IMR-90 (cell line): ENCODE measurements at regions not wholly inside any gene's neighbourhood (a gene's known extent, or its start where the extent isn't known, plus 50 kb on each side); places are given as distances from the start of the nearest gene placed in this dataset.

ENCODE experiments used
- ATAC-seq: fragments of 200-7000 bp; cut with Tn5 transposase; 2 replicates; pipeline ENCODE4 v1.9.1; 2020; ENCODE audit warnings: low read depth, mild to moderate bottlenecking, moderate library complexity
- BruUV-seq: library from RNA; stranded (reverse); fragments of 400-500 nt; replicated peaks from 2 replicates; lab custom pipeline; 2021; lab: Mats Ljungman, UMichigan
- CTCF ChIA-PET: fragments of 300-600 bp; formaldehyde crosslinking; extraction: SDS; loops from one replicate; lab custom pipeline; 2021; ENCODE audit warnings: antibody characterized with exemption; lab: Yijun Ruan, JAX
- POLR2A ChIA-PET: fragments of 300-600 bp; sonication (Branson Sonifier 250); formaldehyde crosslinking; loops from one replicate; lab custom pipeline; 2022; ENCODE audit warnings: antibody characterized with exemption; ENCODE audit not compliant: unreplicated experiment; lab: Charles Lee
- DNase-seq: peaks from one replicate; pipeline ENCODE4 v3.0.0; 2013
- H2AFZ ChIP-seq: replicated peaks from 2 replicates; pipeline ENCODE3; 2013; ENCODE audit warnings: low read length, mild to moderate bottlenecking; ENCODE audit not compliant: poor library complexity
- H2AK5ac ChIP-seq: 2 replicates; pipeline ENCODE4 v1.6.1; 2013; ENCODE audit warnings: low read depth, low read length, inconsistent platforms
- H2AK9ac ChIP-seq: replicated peaks from 2 replicates; pipeline ENCODE3; 2013; ENCODE audit warnings: mild to moderate bottlenecking, low read depth, low read length, moderate library complexity; ENCODE audit not compliant: poor library complexity
- H2BK120ac ChIP-seq: 2 replicates; pipeline ENCODE4 v1.6.1; 2013; ENCODE audit warnings: low read depth, low read length, inconsistent platforms
- H2BK15ac ChIP-seq: 3 replicates; pipeline ENCODE4 v1.6.1; 2013; ENCODE audit warnings: low read depth, low read length, inconsistent platforms
- H2BK20ac ChIP-seq: 2 replicates; pipeline ENCODE4 v1.6.1; 2013; ENCODE audit warnings: low read depth, mild to moderate bottlenecking, inconsistent platforms, low read length, moderate library complexity
- H2BK5ac ChIP-seq: 2 replicates; pipeline ENCODE4 v1.6.1; 2013; ENCODE audit warnings: mild to moderate bottlenecking, low read depth, low read length, inconsistent platforms; ENCODE audit not compliant: poor library complexity, severe bottlenecking
- H3K14ac ChIP-seq: replicated peaks from 2 replicates; pipeline ENCODE4 v1.6.1; 2013; ENCODE audit warnings: low read depth, low read length, inconsistent platforms
- H3K18ac ChIP-seq: 2 replicates; pipeline ENCODE4 v1.6.1; 2013; ENCODE audit warnings: low read depth, low read length, control low read depth
- H3K23ac ChIP-seq: 2 replicates; pipeline ENCODE4 v1.6.1; 2013; ENCODE audit warnings: low read depth, low read length, inconsistent platforms
- H3K27ac ChIP-seq: 2 replicates; pipeline ENCODE4 v1.5.1; 2013; ENCODE audit warnings: mild to moderate bottlenecking, control low read depth, low read length; ENCODE audit not compliant: insufficient read depth
- H3K27me3 ChIP-seq: 2 replicates; pipeline ENCODE4 v1.6.1; 2013; ENCODE audit warnings: low read length; ENCODE audit not compliant: control insufficient read depth, insufficient read depth
- H3K36me3 ChIP-seq: 2 replicates; pipeline ENCODE4 v1.6.1; 2013; ENCODE audit warnings: low read length, mixed read lengths; ENCODE audit not compliant: control insufficient read depth, insufficient read depth
- H3K4ac ChIP-seq: 2 replicates; pipeline ENCODE4 v1.6.1; 2013; ENCODE audit warnings: low read depth, low read length, inconsistent platforms
- H3K4me1 ChIP-seq: 2 replicates; pipeline ENCODE4 v1.6.1; 2013; ENCODE audit warnings: low read length, mixed read lengths; ENCODE audit not compliant: control insufficient read depth, insufficient read depth
- H3K4me2 ChIP-seq: 2 replicates; pipeline ENCODE4 v1.6.1; 2013; ENCODE audit warnings: low read depth, mild to moderate bottlenecking, control low read depth, low read length, moderate library complexity
- H3K4me3 ChIP-seq: 2 replicates; pipeline ENCODE4 v1.5.1; 2013; ENCODE audit warnings: low read depth, mild to moderate bottlenecking, control low read depth, low read length, moderate library complexity; ENCODE audit not compliant: insufficient read depth
- H3K56ac ChIP-seq: 2 replicates; pipeline ENCODE4 v1.6.1; 2013; ENCODE audit warnings: low read length, inconsistent platforms; ENCODE audit not compliant: insufficient read depth; ENCODE audit errors: extremely low read depth
- H3K79me1 ChIP-seq, 2 experiments: 2 replicates each; pipeline ENCODE4 v1.6.1; 2013; ENCODE audit warnings: low read length in 2 of 2, inconsistent platforms in 1 of 2, low read depth in 1 of 2
- H3K9ac ChIP-seq: 2 replicates; pipeline ENCODE4 v1.6.1; 2013; ENCODE audit warnings: low read depth, low read length, control low read depth
- H3K9me1 ChIP-seq: 2 replicates; pipeline ENCODE4 v1.6.1; 2013; ENCODE audit warnings: low read length, inconsistent platforms; ENCODE audit not compliant: insufficient read depth
- H3K9me3 ChIP-seq: 2 replicates; pipeline ENCODE4 v1.6.1; 2013; ENCODE audit warnings: low read length; ENCODE audit not compliant: control insufficient read depth, insufficient read depth
- H4K20me1 ChIP-seq: 2 replicates; pipeline ENCODE4 v1.6.1; 2013; ENCODE audit warnings: low read length, inconsistent platforms; ENCODE audit not compliant: insufficient read depth
- H4K5ac ChIP-seq: 2 replicates; pipeline ENCODE4 v1.6.1; 2013; ENCODE audit warnings: mild to moderate bottlenecking, low read depth, low read length, control low read depth
- H4K8ac ChIP-seq, 2 experiments: 2 replicates each; pipeline ENCODE4 v1.6.1; 2013; ENCODE audit warnings: low read depth in 2 of 2, low read length in 2 of 2, control low read depth in 1 of 2, inconsistent platforms in 1 of 2
- H4K91ac ChIP-seq: 2 replicates; pipeline ENCODE4 v1.6.1; 2013; ENCODE audit warnings: low read depth, low read length, inconsistent platforms; ENCODE audit not compliant: insufficient read depth
- BHLHE40 ChIP-seq: fragments of 150-350 bp; IDR thresholded peaks from 2 replicates; pipeline ENCODE4 v1.6.1; 2016; ENCODE audit warnings: mild to moderate bottlenecking, low read depth, low read length
- CEBPB ChIP-seq: IDR thresholded peaks from 2 replicates; pipeline ENCODE4 v1.6.1; 2012; ENCODE audit warnings: low read depth, low read length, improper control_type of control experiment
- CHD1 ChIP-seq: IDR thresholded peaks from 2 replicates; pipeline ENCODE4 v1.6.1; 2012; ENCODE audit warnings: low read depth, low read length, improper control_type of control experiment
- CTCF ChIP-seq: conservative IDR thresholded peaks from 2 replicates; pipeline ENCODE4 v1.5.1; 2012; ENCODE audit warnings: mild to moderate bottlenecking, low read depth, low read length, improper control_type of control experiment
- ELK1 ChIP-seq: fragments of 150-350 bp; IDR thresholded peaks from 2 replicates; pipeline ENCODE4 v1.6.1; 2016; ENCODE audit warnings: low read depth, mild to moderate bottlenecking, low read length, moderate library complexity, borderline replicate concordance
- FOS ChIP-seq: fragments of 150-350 bp; IDR thresholded peaks from 2 replicates; pipeline ENCODE4 v1.6.1; 2016; ENCODE audit warnings: low read depth, low read length
- MAFK ChIP-seq: IDR thresholded peaks from 2 replicates; pipeline ENCODE4 v1.6.1; 2012; ENCODE audit warnings: low read depth, low read length, improper control_type of control experiment
- MAZ ChIP-seq: IDR thresholded peaks from 2 replicates; pipeline ENCODE4 v1.6.1; 2012; ENCODE audit warnings: low read depth, mild to moderate bottlenecking, low read length, improper control_type of control experiment, moderate library complexity, borderline replicate concordance
- MXI1 ChIP-seq: IDR thresholded peaks from 2 replicates; pipeline ENCODE4 v1.6.1; 2012; ENCODE audit warnings: low read depth, mild to moderate bottlenecking, low read length, moderate library complexity, borderline replicate concordance
- NFE2L2 ChIP-seq: fragments of 150-350 bp; IDR thresholded peaks from 2 replicates; pipeline ENCODE4 v1.6.1; 2016; ENCODE audit warnings: low read depth, mild to moderate bottlenecking, low read length
- POLR2A ChIP-seq: IDR thresholded peaks from 2 replicates; pipeline ENCODE4 v1.6.1; 2012; ENCODE audit warnings: mild to moderate bottlenecking, low read depth, low read length
- RAD21 ChIP-seq: IDR thresholded peaks from 2 replicates; pipeline ENCODE4 v1.6.1; 2012; ENCODE audit warnings: low read length, improper control_type of control experiment
- RCOR1 ChIP-seq: IDR thresholded peaks from 2 replicates; pipeline ENCODE4 v1.6.1; 2012; ENCODE audit warnings: mild to moderate bottlenecking, low read length, improper control_type of control experiment; ENCODE audit not compliant: insufficient replicate concordance
- RFX5 ChIP-seq: IDR thresholded peaks from 2 replicates; pipeline ENCODE4 v1.8.0; 2012; ENCODE audit warnings: low read depth, mild to moderate bottlenecking, low read length, moderate library complexity
- SMC3 ChIP-seq: fragments of 150-350 bp; IDR thresholded peaks from 2 replicates; pipeline ENCODE4 v1.6.1; 2016; ENCODE audit warnings: low read depth, mild to moderate bottlenecking, antibody characterized with exemption, low read length, moderate library complexity
- WGBS, 2 experiments: methylation state at CpG; one replicate each; pipeline versions ENCODE4 v1.1.5 to v1.1.7; 2013; ENCODE audit warnings: missing lambda C conversion rate in 2 of 2; ENCODE audit not compliant: insufficient read length in 1 of 2; ENCODE audit errors: extremely low coverage in 2 of 2; 5-methylcytosine and 5-hydroxymethylcytosine counted together
- dilution Hi-C: fragments of 300-500 bp; cut with HindIII; formaldehyde crosslinking; loops from one replicate; pipeline ENCODE4 v1.14.3; 2018; ENCODE audit warnings: low sequenced_read_pairs; ENCODE audit not compliant: unreplicated experiment
- in situ Hi-C: fragments of 300-500 bp; cut with MboI; formaldehyde crosslinking; loops from 3 replicates; pipeline ENCODE4 v1.14.3; 2019; ENCODE audit warnings: low sequenced_read_pairs, inconsistent platforms, mixed read lengths
- intact Hi-C: fragments of 100-400 bp; cut with micrococcal nuclease; formaldehyde crosslinking; loops from 2 replicates; pipeline ENCODE4 v1.10.0; 2022
- TF ChIP-seq, protein P1 (sequence below): fragments of 150-350 bp; IDR thresholded peaks from 2 replicates; pipeline ENCODE4 v1.6.1; 2017; ENCODE audit warnings: mild to moderate bottlenecking, antibody characterized with exemption, low read length, low read depth

DNA sequence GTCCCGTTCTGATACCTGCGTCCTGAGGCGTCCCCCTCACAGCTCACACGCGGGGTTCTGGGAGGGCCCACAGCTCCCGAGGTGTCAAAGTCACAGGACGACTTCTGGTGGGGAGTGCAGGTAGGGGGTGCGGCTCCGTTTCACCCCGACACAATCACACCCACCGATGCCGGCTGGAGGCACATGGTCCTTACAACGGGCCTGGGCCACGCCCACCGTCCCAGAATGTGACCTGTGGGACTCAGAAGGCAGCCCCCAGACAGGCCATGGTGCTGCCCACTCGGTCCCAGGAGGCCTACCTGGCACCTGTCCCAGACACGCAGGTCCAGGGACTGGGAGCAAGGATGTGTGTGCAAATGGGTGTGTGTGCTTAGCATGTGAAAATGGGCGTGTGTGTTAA is 86.0 kb downstream of the UNCX start:
- H3K9me3 ChIP-seq, result no peaks in the 10 kb centered on the region
- H3K23ac ChIP-seq, result no peak overlapping the region
- no peak overlapping the region for H2BK120ac ChIP-seq
- no peaks in the 10 kb centered on the region for H4K20me1 ChIP-seq
- no TSS peak for BruUV-seq
- ATAC-seq (no peak), DNase-seq (no peak)
- H3K27ac ChIP-seq, result no peak overlapping the region
- H3K36me3 ChIP-seq, result no peaks in the 10 kb centered on the region
- H3K9me1 ChIP-seq, result no peaks in the 10 kb centered on the region
- no peak overlapping the region for H2BK5ac ChIP-seq
- no peaks in the 10 kb centered on the region for H3K79me1 ChIP-seq
- no CpG with 5 or more reads among the region's 18 CpGs for WGBS, 2 experiments
- no peak overlapping the region for H2AK9ac ChIP-seq
- no peak overlapping the region for H4K8ac ChIP-seq
- dilution Hi-C loops, result no loop called here
- no peak overlapping the region for H3K4me3 ChIP-seq
- H4K5ac ChIP-seq, result no peak overlapping the region
- TF ChIP-seq FOS (no peak), BHLHE40 (no peak), MAZ (no peak), CTCF (no peak), RFX5 (no peak), RCOR1 (no peak), NFE2L2 (no peak), RAD21 (no peak), CEBPB (no peak), SMC3 (no peak), MAFK (no peak), POLR2A (no peak), ELK1 (no peak), CHD1 (no peak), MXI1 (no peak)
- TF ChIP-seq, protein P1, sequence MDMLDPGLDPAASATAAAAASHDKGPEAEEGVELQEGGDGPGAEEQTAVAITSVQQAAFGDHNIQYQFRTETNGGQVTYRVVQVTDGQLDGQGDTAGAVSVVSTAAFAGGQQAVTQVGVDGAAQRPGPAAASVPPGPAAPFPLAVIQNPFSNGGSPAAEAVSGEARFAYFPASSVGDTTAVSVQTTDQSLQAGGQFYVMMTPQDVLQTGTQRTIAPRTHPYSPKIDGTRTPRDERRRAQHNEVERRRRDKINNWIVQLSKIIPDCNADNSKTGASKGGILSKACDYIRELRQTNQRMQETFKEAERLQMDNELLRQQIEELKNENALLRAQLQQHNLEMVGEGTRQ, result no peak
- ChIA-PET CTCF (no interaction called here), POLR2A (no interaction called here)
- intact Hi-C loops, result no loop called here
- H3K9ac ChIP-seq, result no peak overlapping the region
- peaks cover 31% of the 10 kb centered on the region for H3K27me3 ChIP-seq
- no peak overlapping the region for H3K4ac ChIP-seq
- in situ Hi-C loops, result no loop called here
- no peak overlapping the region for H2AFZ ChIP-seq
- H4K91ac ChIP-seq, result no peak overlapping the region
- no peak overlapping the region for H3K18ac ChIP-seq
- no peak overlapping the region for H2AK5ac ChIP-seq
- H3K14ac ChIP-seq, result no peak overlapping the region
- no peak overlapping the region for H2BK15ac ChIP-seq
- no peak overlapping the region for H3K4me2 ChIP-seq
- no peak overlapping the region for H2BK20ac ChIP-seq
- no peak overlapping the region for H3K56ac ChIP-seq
- no peaks in the 10 kb centered on the region for H3K4me1 ChIP-seq
